GM18519 (cell line): ENCODE measurements at regions not wholly inside any gene's neighbourhood (a gene's known extent, or its start where the extent isn't known, plus 50 kb on each side); places are given as distances from the start of the nearest gene placed in this dataset.

Source experiments
- ATAC-seq: cut with Tn5 transposase; IDR thresholded peaks from one replicate; pipeline ENCODE4 v1.9.1; 2021; ENCODE audit warnings: mild to moderate bottlenecking, moderate library complexity; ENCODE audit not compliant: unreplicated experiment, low FRiP score

DNA sequence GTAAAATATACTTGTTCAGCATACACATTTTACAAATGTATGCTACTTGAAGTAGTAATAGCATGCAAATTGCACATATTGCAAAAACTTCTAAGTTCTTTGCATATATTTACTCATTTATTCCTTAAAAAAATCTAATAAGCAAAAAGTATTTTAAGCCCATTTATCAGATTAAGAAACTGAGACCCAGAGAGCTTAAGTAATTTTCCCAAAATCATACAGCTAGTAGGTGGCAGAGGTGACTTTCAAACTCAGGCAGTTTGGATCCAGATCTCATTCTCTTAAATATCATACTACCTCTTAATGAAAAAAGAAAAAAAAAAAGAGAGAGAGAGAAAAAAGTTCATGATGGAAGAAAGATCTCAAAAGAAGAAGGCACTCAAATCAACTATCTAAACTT, 157.9 kb downstream of the RPS12 start:
- ATAC-seq: no peak

DNA sequence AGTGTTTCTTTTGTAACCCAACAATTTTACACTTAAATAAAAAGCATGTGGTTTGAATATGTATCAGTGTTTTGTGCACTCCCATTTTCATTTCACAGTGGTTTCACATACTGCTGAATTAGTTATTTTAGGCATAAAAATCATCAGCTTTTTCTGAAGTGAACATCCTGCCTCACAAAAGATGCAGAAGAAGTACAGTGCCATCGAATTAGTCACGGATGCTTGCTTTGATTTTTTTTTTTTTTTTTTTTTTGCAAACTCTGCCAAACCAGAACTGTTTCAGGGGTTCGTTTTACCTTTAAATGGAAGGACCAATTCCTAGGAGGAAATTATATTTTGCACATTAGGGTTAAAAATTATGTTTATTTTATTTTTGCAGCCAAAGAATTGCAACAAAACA, 158.6 kb downstream of the RPS12 start:
- no peak for ATAC-seq

DNA sequence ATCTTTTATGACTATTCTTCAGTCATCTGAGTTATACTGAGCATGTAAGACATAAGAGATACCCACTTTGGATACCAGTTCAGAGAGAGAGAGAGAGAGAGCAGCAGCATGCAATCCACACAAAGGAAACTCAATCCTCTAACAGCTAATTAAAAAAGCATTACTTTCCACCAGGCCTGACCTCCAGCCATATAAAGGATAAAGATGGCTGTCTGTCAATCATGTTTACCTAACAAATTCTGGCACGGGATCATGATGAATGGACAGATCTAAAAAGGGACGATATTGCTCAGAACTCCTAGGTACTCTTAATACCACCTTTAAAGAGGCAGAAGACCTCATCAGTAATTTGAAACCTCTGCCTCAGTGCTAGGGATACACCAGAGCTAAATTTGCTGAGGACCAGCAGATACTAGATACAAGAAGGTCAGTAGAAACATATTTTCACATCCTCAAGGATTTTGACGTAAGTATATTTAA, 159.2 kb downstream of the RPS12 start:
- ATAC-seq: no peak

- no peak for ATAC-seq
Observed at GRCh38 chr6:132974122-132974521, 159.8 kb downstream of the RPS12 start.

DNA sequence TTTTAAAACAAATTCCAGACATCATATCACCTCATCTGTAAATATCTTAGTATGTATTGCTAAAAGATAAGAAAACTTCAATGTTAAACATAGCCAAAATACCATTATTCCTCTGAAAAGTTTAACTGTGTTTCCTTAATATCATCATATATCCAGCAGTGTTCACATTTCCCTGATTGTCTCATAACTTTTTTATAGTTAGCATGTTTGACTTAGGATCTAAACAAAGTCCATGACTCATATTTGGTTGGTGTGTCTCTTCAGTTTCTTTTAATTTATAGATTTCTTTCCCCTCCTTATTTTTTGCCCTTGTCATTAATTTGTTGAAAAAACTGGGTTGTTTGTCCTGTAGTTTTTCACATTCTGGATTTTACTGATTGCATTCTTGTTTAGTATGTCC, 163.0 kb downstream of the RPS12 start:
- ATAC-seq: no peak

DNA sequence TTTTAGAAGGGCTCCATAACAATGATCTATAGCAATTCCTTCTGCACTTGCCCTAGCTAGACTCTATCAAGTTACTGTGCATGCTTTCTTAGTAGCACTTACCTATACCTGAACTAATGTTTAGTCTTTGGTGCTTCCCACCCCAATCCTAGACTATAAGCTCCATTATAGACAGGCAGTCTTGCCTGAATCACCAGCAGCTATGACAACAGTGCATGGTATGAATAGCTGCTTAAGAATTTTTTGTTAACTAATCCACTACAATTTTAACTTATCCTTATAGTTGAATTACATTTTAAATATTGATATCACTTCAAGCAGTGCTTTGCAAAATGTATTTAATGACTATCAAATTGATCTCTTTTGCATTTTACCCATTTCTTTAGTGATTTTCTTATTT, 164.3 kb downstream of the RPS12 start:
- no peak for ATAC-seq

GRCh38 chr6:132993738-132994137, 179.4 kb downstream of the RPS12 start:
- ATAC-seq: no peak

GRCh38 chr6:132995009-132995408, 180.6 kb downstream of the RPS12 start:
- no peak for ATAC-seq

GRCh38 chr6:132995432-132995831, 181.1 kb downstream of the RPS12 start:
- ATAC-seq: no peak

DNA sequence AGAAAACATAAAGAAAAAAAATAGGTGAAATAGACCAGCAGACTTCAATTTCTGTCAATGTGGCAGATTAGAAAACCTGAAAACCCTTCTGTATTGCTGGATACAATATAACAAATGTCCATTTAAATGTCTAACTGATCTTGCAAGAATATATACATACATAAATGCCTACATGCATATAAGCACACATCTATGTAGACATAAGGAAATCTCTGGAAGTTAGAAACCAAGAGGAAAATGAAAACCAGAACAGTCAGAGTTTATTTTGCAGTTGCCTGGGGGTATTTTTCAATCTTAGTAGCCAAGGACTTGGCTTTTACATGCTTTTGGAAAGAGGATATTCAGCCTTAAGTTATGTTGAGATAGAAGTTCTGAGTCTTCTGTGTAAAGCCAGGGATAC, 184.0 kb downstream of the RPS12 start:
- no peak for ATAC-seq

GRCh38 chr6:133001040-133001565, 186.7 kb downstream of the RPS12 start:
- no peak for ATAC-seq

- no peak for ATAC-seq
Observed at GRCh38 chr6:133004304-133004884, 190.0 kb downstream of the RPS12 start.

GRCh38 chr6:133012774-133013173, 198.4 kb downstream of the RPS12 start:
- ATAC-seq: no peak

DNA sequence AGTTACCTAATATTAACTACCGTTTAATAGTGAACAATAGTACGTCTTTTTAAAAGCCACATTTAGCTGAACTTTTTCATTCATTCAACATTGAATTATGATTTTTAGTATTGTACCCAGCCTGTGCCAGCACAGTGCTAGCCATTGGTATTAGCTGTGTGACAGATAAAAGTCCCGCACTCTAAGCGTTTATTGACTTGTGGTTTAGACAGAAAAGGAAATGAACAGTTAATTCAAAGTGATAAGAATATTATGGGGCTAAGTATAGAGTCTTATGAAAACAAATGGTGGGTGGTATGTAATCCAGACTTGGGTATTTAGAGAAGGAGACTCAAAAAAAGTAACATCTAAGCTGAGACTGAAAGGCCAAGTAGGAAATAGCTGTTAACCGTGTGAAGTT, 202.3 kb downstream of the RPS12 start:
- no peak for ATAC-seq

DNA sequence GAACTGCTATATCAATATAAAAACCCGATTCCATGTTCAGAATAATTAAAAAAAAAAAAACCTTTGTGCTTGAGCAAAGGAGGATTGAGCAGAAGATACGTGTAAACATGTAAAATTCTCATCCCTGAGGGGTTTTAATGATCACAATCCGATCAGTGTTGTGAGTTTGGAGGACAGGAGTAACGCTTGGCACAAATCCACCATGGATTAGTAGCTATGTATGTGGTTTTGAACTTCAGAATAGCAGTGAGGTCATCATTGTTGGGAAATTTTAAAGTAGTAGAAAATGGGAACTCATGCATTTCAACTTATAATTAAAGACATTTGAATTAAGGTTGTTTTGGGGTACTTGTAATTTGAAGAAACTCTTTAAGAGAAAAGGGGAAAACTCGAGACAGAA, 203.2 kb downstream of the RPS12 start:
- no peak for ATAC-seq

- no peak for ATAC-seq
Observed at GRCh38 chr6:133026705-133027104, 212.3 kb downstream of the RPS12 start.

DNA sequence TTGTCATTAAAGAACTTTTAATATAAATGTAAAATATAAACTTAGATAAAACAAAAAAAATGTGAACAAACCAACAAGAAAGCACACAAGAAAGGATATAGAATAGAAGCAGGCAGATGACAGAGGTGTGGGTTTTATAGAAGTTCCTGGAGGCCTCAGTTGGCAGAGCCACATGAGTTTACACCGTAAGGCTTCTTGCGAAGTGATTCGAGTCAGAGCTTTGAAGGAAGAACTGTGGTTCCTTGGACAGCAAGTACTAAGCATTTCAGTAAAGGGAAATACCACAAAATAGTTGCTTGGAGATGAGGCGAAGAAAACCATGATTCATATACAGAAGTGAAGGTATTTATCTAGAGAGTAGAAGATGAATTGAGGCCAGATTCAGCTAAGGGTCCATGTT, 207.9 kb upstream of the EYA4 start:
- no peak for ATAC-seq

DNA sequence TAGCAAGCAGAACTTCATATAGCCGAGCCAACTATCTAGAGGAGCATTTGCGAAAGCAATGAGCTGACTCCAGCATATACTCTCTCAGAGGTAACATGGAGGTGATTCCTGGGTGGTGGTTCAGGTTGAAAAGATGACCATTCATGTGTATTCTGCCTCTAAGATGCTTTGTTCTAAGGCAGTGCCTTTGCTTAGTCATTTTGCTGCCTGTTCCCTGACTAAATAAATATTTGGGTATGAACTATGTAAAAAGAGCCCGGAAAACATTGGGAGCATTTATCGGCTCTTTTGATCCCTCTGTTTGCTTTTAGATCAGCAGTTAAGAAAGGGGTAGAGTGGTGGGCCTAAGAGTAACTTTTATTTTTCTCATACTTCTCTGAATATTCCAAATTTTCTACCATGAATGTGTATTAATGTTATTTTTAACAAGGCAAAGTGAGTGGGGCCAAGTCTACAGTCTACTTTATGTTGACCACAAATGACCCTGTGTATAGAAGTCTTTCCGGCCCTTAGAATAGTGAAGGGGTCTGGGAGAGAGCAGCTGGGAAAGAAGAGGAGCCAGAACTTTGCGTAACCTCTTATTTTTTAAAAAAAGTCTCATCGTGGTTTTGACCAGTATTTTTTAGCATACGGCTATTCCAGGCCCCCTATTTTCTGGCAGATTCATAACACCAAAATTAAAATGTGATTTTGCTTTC, 206.5 kb upstream of the EYA4 start:
- no peak for ATAC-seq

DNA sequence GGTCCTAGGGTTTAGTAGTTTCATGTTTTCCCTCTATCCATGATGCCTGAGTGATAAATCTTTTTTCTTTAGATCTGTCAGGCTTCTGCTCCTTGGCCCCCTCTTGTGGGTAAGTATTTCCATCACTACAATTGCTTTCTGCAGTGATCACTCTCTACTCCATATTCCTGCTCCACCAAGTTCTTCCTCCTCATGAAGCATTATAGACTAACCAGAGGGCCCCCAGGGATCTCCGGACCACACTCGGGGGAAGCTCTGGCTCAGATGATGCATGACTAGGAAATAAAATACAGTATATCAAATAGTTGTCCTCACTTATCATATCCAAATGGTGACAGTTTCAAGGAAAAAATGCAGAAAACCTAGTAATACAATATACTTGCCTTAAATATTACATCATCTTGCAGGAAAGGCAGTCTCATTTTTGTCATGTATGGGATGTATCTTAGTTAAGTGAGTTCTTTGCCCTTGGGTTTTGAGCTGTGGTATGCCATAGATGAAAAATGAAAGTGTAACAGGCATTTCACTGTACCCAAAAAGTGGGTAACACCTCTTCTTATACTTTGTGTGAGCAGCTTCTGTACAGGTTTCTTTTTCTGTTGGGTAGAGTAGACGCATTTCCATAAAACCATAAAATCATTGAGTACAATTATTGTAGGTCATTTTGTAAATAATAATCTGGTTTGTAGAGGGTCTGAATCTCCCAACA, 200.9 kb upstream of the EYA4 start:
- no peak for ATAC-seq

DNA sequence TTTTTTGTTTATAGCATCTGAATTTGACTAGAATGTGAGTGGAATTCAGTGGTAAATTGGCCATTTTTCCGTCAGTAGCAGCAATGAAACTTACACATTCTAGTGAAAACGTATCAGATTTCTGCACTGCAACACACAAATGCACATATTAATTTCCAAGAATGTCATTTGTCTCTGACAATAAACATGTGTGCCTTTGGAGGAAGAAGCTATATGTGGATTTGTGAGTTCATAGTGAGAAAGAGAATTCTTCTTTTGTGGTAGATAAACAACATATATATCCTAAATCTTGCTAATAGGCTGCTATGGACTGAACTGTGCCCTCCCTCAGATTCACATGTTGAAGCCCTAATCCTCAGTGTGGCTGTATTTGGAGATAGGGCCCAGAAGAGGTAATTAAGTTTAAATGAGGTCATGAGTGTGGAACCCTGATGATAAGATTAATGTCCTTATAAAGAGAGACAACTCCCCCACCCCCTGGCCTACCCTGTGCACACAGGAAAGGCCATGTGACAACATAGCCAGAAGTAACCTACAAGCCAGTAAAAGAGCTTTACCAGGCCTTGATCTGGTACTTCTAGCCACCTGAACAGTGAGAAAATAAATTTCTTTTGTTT, 200.2 kb upstream of the EYA4 start:
- ATAC-seq: no peak

- ATAC-seq: no peak
Observed at GRCh38 chr6:133042550-133043120, 198.5 kb upstream of the EYA4 start.
